Right lobe of liver (tissue), 6 donors: ENCODE measurements at regions not wholly inside any gene's neighbourhood (a gene's known extent, or its start where the extent isn't known, plus 50 kb on each side); places are given as distances from the start of the nearest gene placed in this dataset.

Experiments
- ATAC-seq, 4 donors: fragments of 200-7000 bp; cut with Tn5 transposase; one replicate each; pipeline ENCODE4 v1.9.1; 2020; ENCODE audit warnings: mild to moderate bottlenecking in 4 of 4, moderate library complexity in 4 of 4
- DNase-seq, 3 donors: peaks; one replicate each; pipeline ENCODE4 v3.0.0-alpha.2; 2020
- H3K27ac ChIP-seq, 3 donors: fragments of 200-600 bp; one replicate each; pipeline ENCODE4 v1.8.0; 2022
- H3K27me3 ChIP-seq, 2 donors: fragments of 200-600 bp; one replicate each; pipeline ENCODE4 v1.8.0; 2022
- H3K36me3 ChIP-seq, 4 donors: fragments of 200-600 bp; sonication (generic) in 1 of 4; one replicate each; pipeline versions ENCODE4 v1.5.1 to v1.8.0; 2017 to 2022; ENCODE audit warnings: control low read depth in 1 of 4
- H3K4me1 ChIP-seq, 4 donors: fragments of 200-600 bp; sonication (generic) in 1 of 4; one replicate each; pipeline versions ENCODE4 v1.5.1 to v1.8.0; 2017 to 2022; ENCODE audit warnings: control low read depth in 1 of 4
- H3K4me3 ChIP-seq, 3 donors: fragments of 200-600 bp; one replicate each; pipeline ENCODE4 v1.8.0; 2022
- H3K9me3 ChIP-seq, 4 donors: fragments of 200-600 bp; sonication (generic) in 1 of 4; one replicate each; pipeline versions ENCODE4 v1.5.1 to v1.8.0; 2017 to 2022; ENCODE audit warnings: control low read depth in 1 of 4
- CTCF ChIP-seq, 4 donors: fragments of 200-600 bp in 3 of 4; fragments of 450-650 bp in 1 of 4; IDR thresholded peaks; one replicate each; pipeline versions ENCODE4 v1.5.1 to v1.8.0; 2016 to 2022; ENCODE audit warnings: antibody characterized with exemption in 4 of 4, mild to moderate bottlenecking in 2 of 4
- POLR2A ChIP-seq: fragments of 450-650 bp; IDR thresholded peaks from one replicate; pipeline ENCODE4 v1.6.1; 2017; ENCODE audit warnings: antibody characterized with exemption, mild to moderate bottlenecking
- WGBS: methylation state at CpG from one replicate; pipeline ENCODE4 v1.1.6; 2018; ENCODE audit warnings: low coverage, low lambda C conversion rate; ENCODE audit not compliant: insufficient coverage; ENCODE audit errors: missing lambda C conversion rate; 5-methylcytosine and 5-hydroxymethylcytosine counted together
- intact Hi-C, 2 donors: fragments of 100-400 bp; cut with DNase I; formaldehyde crosslinking; loops; one replicate each; pipeline versions ENCODE4 v1.11.2 to v1.14.1; 2022
- donor health status: DM: no; HTN: yes; CAD: no.
- donor health status: DM: no; HTN: no; CAD: no.
- donor health status: DM: no; HTN: no; CAD: no.
- donor health status: DM: no; HTN: yes; CAD: no.
- donor health status: DM: no; HTN: yes; CAD: no.

- no peaks in the 10 kb centered on the region for H3K9me3 ChIP-seq
- no peak for TF ChIP-seq CTCF (IDR thresholded peaks at IDR 0.05)
- TF ChIP-seq POLR2A, result no peak
Measured at GRCh38 chr16:8459085-8459733, 131.1 kb downstream of the TMEM114 start.

GRCh38 chr16:8458481-8459046 is 131.7 kb downstream of the TMEM114 start:
- ATAC-seq (no peak), DNase-seq (no peak)
- 47% methylated on average over 4 of the region's 5 CpGs for whole genome bisulfite sequencing
- no peaks in the 10 kb centered on the region for H3K9me3 ChIP-seq
- H3K4me1 ChIP-seq, result no peaks in the 10 kb centered on the region
- no peak for TF ChIP-seq POLR2A
- TF ChIP-seq CTCF (IDR thresholded peaks at IDR 0.05), result no peak
- intact Hi-C loops, result no loop called here
- no peaks in the 10 kb centered on the region for H3K36me3 ChIP-seq
- H3K4me3 ChIP-seq, result no peak overlapping the region
- no peak overlapping the region for H3K27ac ChIP-seq
- no peaks in the 10 kb centered on the region for H3K27me3 ChIP-seq

More at GRCh38 chr16:8459085-8459733, 131.1 kb downstream of the TMEM114 start:
- no peak for ATAC-seq
- intact Hi-C loops, result no loop called here
- Histone ChIP-seq H3K27me3 (no peaks in the 10 kb centered on the region), H3K36me3 (no peaks in the 10 kb centered on the region), H3K4me1 (no peaks in the 10 kb centered on the region), H3K4me3 (no peak overlapping the region), H3K27ac (no peak overlapping the region)
- DNase-seq, result no peak
- WGBS, result 39% methylated on average over 3 of the region's 3 CpGs

GRCh38 chr16:8453359-8453758 is 137.0 kb downstream of the TMEM114 start:
- H3K4me1 ChIP-seq, result no peaks in the 10 kb centered on the region
- H3K36me3 ChIP-seq, result no peaks in the 10 kb centered on the region
- H3K4me3 ChIP-seq, result no peak overlapping the region
- intact Hi-C loops, result no loop called here
- WGBS, result 34% methylated on average over 4 of the region's 4 CpGs
- ATAC-seq (no peak), DNase-seq (no peak)
- H3K27me3 ChIP-seq, result no peaks in the 10 kb centered on the region
- TF ChIP-seq CTCF (IDR thresholded peaks at IDR 0.05), result no peak
- no peak for TF ChIP-seq POLR2A
- no peak overlapping the region for H3K27ac ChIP-seq
- H3K9me3 ChIP-seq, result no peaks in the 10 kb centered on the region

- ATAC-seq, result no peak
- H3K4me1 ChIP-seq, result no peaks in the 10 kb centered on the region
- intact Hi-C loops, result no loop called here
- no peak overlapping the region for H3K27ac ChIP-seq
- no peaks in the 10 kb centered on the region for H3K9me3 ChIP-seq
- WGBS, result 52% methylated on average over 3 of the region's 3 CpGs
- no peaks in the 10 kb centered on the region for H3K36me3 ChIP-seq
- no peak for TF ChIP-seq CTCF (IDR thresholded peaks at IDR 0.05)
- TF ChIP-seq POLR2A, result no peak
- DNase-seq, result no peak
- no peak overlapping the region for H3K4me3 ChIP-seq
- H3K27me3 ChIP-seq, result no peaks in the 10 kb centered on the region
Measured at GRCh38 chr16:8452941-8453340, 137.4 kb downstream of the TMEM114 start.
